LNCaP clone FGC (cell line): ENCODE measurements at regions not wholly inside any gene's neighbourhood (a gene's known extent, or its start where the extent isn't known, plus 50 kb on each side); places are given as distances from the start of the nearest gene placed in this dataset.
"Not testable (repeated sequence)": the region's sequence is repeated elsewhere in the genome, so short reads cannot be mapped to it uniquely, and the experiment has no call there.

Experiments
- DNase-seq: peaks from one replicate; pipeline ENCODE4 v3.0.0-alpha.2; 2011; ENCODE audit warnings: low read depth
- H3K4me3 ChIP-seq: 2 replicates; pipeline ENCODE4 v1.5.1; 2011; ENCODE audit warnings: mild to moderate bottlenecking, low read depth, low read length, control low read depth
- TF ChIP-seq, protein P1 (sequence below): IDR thresholded peaks from 2 replicates; pipeline ENCODE4 v1.5.1; 2012; ENCODE audit warnings: mild to moderate bottlenecking; ENCODE audit not compliant: control insufficient read depth, insufficient read depth; ENCODE audit errors: extremely low read depth

DNA sequence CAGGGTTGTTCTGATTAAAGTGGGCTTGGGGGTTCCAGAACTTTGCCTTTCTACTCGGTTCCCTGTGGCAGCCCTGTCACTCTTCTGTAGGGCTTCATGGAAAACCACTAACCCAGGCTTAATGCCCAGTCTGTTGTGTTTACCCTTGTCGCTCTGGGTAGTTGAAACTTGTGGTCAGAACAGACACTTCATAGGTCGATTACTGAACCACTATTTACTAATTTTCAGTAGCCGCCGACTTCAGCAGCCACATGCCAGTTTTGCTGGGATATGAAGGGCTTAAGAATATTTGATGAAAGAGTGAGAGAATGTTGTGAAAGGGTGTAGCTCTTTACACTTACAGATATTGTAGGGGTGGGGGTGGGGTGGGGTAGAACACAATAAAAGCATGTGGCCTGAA, 362.3 kb downstream of the RND3 start:
- no peak for DNase-seq
- no peak overlapping the region for H3K4me3 ChIP-seq
- TF ChIP-seq, protein P1, sequence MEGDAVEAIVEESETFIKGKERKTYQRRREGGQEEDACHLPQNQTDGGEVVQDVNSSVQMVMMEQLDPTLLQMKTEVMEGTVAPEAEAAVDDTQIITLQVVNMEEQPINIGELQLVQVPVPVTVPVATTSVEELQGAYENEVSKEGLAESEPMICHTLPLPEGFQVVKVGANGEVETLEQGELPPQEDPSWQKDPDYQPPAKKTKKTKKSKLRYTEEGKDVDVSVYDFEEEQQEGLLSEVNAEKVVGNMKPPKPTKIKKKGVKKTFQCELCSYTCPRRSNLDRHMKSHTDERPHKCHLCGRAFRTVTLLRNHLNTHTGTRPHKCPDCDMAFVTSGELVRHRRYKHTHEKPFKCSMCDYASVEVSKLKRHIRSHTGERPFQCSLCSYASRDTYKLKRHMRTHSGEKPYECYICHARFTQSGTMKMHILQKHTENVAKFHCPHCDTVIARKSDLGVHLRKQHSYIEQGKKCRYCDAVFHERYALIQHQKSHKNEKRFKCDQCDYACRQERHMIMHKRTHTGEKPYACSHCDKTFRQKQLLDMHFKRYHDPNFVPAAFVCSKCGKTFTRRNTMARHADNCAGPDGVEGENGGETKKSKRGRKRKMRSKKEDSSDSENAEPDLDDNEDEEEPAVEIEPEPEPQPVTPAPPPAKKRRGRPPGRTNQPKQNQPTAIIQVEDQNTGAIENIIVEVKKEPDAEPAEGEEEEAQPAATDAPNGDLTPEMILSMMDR: no peak

DNA sequence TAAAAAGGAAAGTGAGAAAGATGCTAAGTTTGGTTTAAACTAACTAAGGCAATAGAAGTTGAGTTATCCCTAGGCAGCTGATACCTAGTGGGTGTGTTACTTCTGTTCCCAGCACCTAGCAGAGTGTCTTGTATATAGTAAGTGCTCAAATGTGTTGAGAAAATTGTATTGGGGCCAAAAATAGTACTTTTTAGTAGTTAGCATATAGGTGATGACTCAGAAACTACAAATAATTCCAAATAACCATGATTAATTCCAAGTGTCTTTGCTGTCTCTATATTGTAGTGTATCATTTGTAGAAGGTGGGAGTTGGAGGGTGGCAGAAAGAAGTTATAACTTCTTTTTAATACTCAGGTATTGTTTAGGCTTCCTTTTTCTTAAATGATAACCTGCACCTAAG, 362.7 kb downstream of the RND3 start:
- H3K4me3 ChIP-seq: no peak overlapping the region
- TF ChIP-seq, protein P1: no peak
- DNase-seq: no peak

DNA sequence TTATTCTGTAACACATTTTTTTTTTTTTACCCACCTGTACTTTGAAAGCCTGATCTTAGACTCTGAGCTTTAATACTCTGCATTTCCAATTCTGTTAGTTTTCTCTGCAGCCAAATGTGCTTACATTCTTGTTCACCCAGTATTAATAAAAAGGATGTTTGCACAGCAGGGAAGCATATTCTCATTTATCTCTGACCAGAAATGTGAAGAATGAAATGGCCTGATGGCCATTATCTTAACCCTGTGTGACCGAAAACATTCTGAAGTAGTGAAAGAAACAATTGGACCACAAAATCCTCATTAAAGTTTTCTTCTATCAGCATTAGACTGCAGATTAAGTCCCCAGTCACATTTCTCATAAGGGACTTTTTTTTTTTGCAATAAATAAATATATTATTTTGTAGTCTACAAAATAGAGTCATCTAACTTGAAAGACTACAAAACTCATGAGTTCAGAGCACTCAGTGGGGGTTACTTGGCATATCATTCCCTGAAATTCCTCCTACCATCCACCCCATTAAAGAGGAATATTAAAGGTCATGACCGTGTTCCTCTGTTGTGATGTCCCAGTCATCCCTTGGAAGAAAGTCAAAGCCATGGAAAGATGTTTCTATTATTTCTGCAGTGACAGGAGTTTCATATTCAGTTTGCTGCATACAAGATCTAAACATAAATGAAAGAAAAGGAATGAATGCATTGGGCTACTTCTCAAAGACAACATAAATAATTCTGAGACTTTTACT, 364.4 kb downstream of the RND3 start:
- TF ChIP-seq, protein P1: no peak
- no peak overlapping the region for H3K4me3 ChIP-seq
- no peak for DNase-seq

DNA sequence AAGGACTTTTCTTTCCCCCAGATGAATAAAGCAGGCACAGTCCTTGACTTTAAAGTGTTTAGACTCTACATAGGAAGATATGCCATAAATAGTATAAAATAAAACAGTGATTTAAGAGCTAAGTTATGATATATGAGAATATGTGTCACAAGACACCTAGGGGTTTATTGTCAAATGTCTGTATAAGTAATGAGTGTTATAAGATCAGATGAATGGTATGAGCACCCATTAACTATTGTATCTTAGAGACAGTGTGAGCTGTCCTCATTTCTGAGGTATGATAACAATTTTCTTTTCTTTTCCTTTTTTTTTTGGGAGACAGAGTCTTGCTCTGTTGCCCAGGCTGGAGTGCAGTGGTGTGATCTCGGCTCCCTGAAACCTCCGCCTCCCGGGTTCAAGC, 365.3 kb downstream of the RND3 start:
- TF ChIP-seq, protein P1: no peak
- H3K4me3 ChIP-seq: no peak overlapping the region
- DNase-seq: no peak

DNA sequence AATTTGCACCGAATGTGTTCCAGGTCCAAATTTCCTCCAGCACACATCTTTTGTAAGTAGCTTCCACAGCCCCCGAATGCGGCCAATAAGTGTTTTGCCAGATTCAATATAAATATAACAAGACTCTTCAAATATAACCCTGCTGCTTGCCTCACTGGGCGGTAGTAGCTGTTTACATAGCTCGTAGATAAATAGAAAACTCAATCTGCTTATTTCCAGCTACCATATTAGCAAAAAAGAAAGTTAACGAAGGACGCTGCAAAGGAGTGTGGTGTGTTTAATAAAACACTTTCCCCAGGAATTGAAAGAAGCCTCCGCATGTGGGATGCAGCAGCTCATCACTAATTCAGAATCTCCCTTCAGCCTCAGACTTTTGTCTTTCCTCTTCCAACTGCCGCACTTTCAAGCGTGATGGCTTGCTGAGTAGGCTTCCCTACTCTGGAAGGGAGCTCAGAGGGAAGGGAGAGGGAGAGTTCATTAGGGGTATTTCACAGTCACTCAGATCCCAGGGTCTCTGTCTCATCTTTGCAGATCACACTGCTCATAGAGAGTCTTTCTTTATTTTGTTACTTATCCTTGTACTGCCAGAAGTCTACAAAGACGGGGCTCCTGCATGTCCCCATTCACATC, 367.0 kb downstream of the RND3 start:
- H3K4me3 ChIP-seq: no peak overlapping the region
- TF ChIP-seq, protein P1: no peak
- no peak for DNase-seq

DNA sequence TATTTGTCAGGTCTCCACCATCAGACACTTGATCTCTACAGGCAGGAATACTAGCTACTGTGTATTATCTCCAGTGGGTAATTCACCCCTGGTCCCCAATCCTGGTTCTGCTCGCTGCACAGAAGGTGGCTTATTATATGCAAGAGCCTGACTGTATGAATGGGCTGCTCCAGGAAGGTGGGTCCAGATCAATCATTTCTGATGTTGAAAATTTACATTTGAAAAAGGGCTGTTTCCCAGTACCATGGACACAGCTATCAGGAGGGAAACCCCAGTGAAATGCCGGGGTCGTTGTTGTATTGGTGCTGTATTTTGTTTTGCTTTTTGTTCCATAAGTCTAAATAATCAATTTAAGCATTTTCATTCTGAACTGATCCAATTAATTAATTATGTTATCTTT, 367.6 kb downstream of the RND3 start:
- H3K4me3 ChIP-seq: no peak overlapping the region
- no peak for DNase-seq
- TF ChIP-seq, protein P1: no peak

DNA sequence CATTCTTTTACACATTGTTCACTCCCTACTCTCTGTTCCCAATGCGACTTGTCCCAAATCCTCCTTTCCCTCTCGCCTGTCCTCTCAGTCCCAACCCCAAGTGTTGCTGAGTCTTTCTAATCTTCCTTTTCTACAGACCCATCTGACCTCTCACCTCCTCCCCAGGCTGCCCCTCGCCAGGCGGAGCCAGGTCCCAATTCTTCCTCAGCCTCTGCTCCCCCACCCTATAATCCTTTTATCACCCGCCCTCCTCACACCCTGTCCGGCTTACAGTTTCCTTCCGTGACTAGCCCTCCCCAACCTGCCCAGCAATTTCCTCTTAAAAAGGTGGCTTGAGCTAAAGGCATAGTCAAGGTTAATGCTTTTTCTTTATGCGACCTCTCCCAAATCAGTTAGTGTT, 373.4 kb downstream of the RND3 start:
- not testable (repeated sequence) for DNase-seq, H3K4me3 ChIP-seq
